SK-N-SH (cell line): ENCODE measurements at regions not wholly inside any gene's neighbourhood (a gene's known extent, or its start where the extent isn't known, plus 50 kb on each side); places are given as distances from the start of the nearest gene placed in this dataset.

Source experiments
- CTCF ChIA-PET: fragments of 300-600, 350-600 bp; formaldehyde crosslinking; extraction: SDS; loops from one replicate; lab custom pipeline; 2021; lab: Yijun Ruan, JAX
- POLR2A ChIA-PET: fragments of 350-600 bp; sonication (Branson Sonifier 250); formaldehyde crosslinking; extraction: SDS; loops from one replicate; lab custom pipeline; 2020; ENCODE audit warnings: antibody characterized with exemption, inconsistent platforms; lab: Yijun Ruan, JAX
- DNase-seq: peaks from one replicate; pipeline ENCODE4 v3.0.0; 2012
- H2AFZ ChIP-seq: fragments of 200-600 bp; sonication (generic); 2 replicates; pipeline ENCODE4 v1.8.1; 2016; ENCODE audit warnings: antibody characterized with exemption, mild to moderate bottlenecking, low read depth
- H3F3A ChIP-seq: fragments of 200-600 bp; sonication (generic); replicated peaks from 2 replicates; pipeline ENCODE3; 2016; ENCODE audit warnings: antibody characterized with exemption, mild to moderate bottlenecking; ENCODE audit not compliant: insufficient read depth
- H3K27ac ChIP-seq, 2 experiments: fragments of 200-500 bp in 1 of 2; fragments of 200-600 bp in 1 of 2; sonication (Bioruptor generic) in 1 of 2; sonication (generic), shearing (Covaris generic) in 1 of 2; 2 replicates each; pipeline versions ENCODE4 v1.5.1 to v1.6.1; 2014 to 2016; ENCODE audit warnings: low read depth in 2 of 2, inconsistent platforms in 1 of 2, low read length in 1 of 2, mild to moderate bottlenecking in 1 of 2, mixed read lengths in 1 of 2
- H3K27me3 ChIP-seq: fragments of 200-600 bp; sonication (generic), shearing (Covaris generic); 2 replicates; pipeline ENCODE4 v1.6.1; 2016; ENCODE audit warnings: mixed run types; ENCODE audit not compliant: insufficient read depth
- H3K36me3 ChIP-seq, 2 experiments: fragments of 200-500 bp in 1 of 2; fragments of 200-600 bp in 1 of 2; sonication (Bioruptor generic) in 1 of 2; sonication (generic) in 1 of 2; replicated peaks in 1 of 2; 2 replicates each; pipeline versions ENCODE3 to v1.5.1; 2014 to 2016; ENCODE audit warnings: low read length in 1 of 2, mild to moderate bottlenecking in 1 of 2; ENCODE audit not compliant: insufficient read depth in 2 of 2, control insufficient read depth in 1 of 2
- H3K4me1 ChIP-seq, 2 experiments: fragments of 200-500 bp in 1 of 2; fragments of 200-600 bp in 1 of 2; sonication (Bioruptor generic) in 1 of 2; sonication (generic), shearing (Covaris generic) in 1 of 2; 2 replicates each; pipeline versions ENCODE4 v1.5.1 to v1.6.1; 2014 to 2016; ENCODE audit warnings: low read depth in 1 of 2, low read length in 1 of 2, mixed run types in 1 of 2; ENCODE audit not compliant: insufficient read depth in 2 of 2, control insufficient read depth in 1 of 2
- H3K4me2 ChIP-seq: fragments of 200-600 bp; sonication (generic), shearing (Covaris generic); 2 replicates; pipeline ENCODE4 v1.6.1; 2017; ENCODE audit warnings: mixed run types
- H3K4me3 ChIP-seq, 2 experiments: fragments of 200-500 bp in 1 of 2; fragments of 200-600 bp in 1 of 2; sonication (Bioruptor generic) in 1 of 2; sonication (generic), shearing (Covaris generic) in 1 of 2; 2 replicates each; pipeline versions ENCODE4 v1.5.1 to v1.8.1; 2014 to 2016; ENCODE audit warnings: low read depth in 2 of 2, inconsistent platforms in 1 of 2, low read length in 1 of 2, mild to moderate bottlenecking in 1 of 2, mixed read lengths in 1 of 2, moderate library complexity in 1 of 2
- H3K79me2 ChIP-seq: fragments of 200-600 bp; sonication (generic); 2 replicates; pipeline ENCODE4 v1.8.1; 2017; ENCODE audit warnings: mild to moderate bottlenecking; ENCODE audit not compliant: insufficient read depth
- H3K9ac ChIP-seq: fragments of 200-600 bp; sonication (generic); 2 replicates; pipeline ENCODE4 v1.6.1; 2017; ENCODE audit warnings: mixed run types
- H3K9me2 ChIP-seq: fragments of 200-600 bp; sonication (generic); 2 replicates; pipeline ENCODE4 v1.6.1; 2017; ENCODE audit warnings: mixed run types
- H3K9me3 ChIP-seq: fragments of 200-600 bp; sonication (generic); 2 replicates; pipeline ENCODE4 v1.6.1; 2017; ENCODE audit warnings: mixed run types, mild to moderate bottlenecking, moderate library complexity
- H4K20me1 ChIP-seq: fragments of 200-600 bp; sonication (generic); 2 replicates; pipeline ENCODE4 v1.6.1; 2017; ENCODE audit warnings: mild to moderate bottlenecking, mixed run types; ENCODE audit not compliant: insufficient read depth
- CHD2 ChIP-seq: fragments of 150-350 bp; IDR thresholded peaks from 2 replicates; pipeline ENCODE4 v1.6.1; 2018; ENCODE audit warnings: low read length; ENCODE audit not compliant: partially characterized antibody
- ELF1 ChIP-seq: IDR thresholded peaks from 2 replicates; pipeline ENCODE4 v1.4.0; 2012
- EZH2phosphoT487 ChIP-seq: fragments of 200-600 bp; sonication (generic); IDR thresholded peaks from 2 replicates; pipeline ENCODE4 v1.6.1; 2017; ENCODE audit warnings: low read depth, mixed run types, mild to moderate bottlenecking, antibody characterized with exemption, moderate library complexity, borderline replicate concordance
- FOXJ3 ChIP-seq: sonication (generic); formaldehyde crosslinking; IDR thresholded peaks from 2 replicates; pipeline ENCODE4 v1.5.1; 2020; ENCODE audit warnings: mild to moderate bottlenecking, missing genetic modification reagents
- FOXM1 ChIP-seq: IDR thresholded peaks from 2 replicates; pipeline ENCODE4 v1.4.0; 2012; ENCODE audit warnings: low read depth, mild to moderate bottlenecking
- GATA2 ChIP-seq: sonication (generic); formaldehyde crosslinking; IDR thresholded peaks from 2 replicates; pipeline ENCODE4 v1.5.0; 2020; ENCODE audit warnings: mild to moderate bottlenecking, missing genetic modification reagents
- IRF3 ChIP-seq: fragments of 150-350 bp; IDR thresholded peaks from 2 replicates; pipeline ENCODE4 v1.6.1; 2016; ENCODE audit warnings: mild to moderate bottlenecking, low read depth, low read length
- JUND ChIP-seq: IDR thresholded peaks from 2 replicates; pipeline ENCODE4 v1.4.0; 2012
- POLR2AphosphoS5 ChIP-seq: IDR thresholded peaks from 2 replicates; pipeline ENCODE4 v1.6.1; 2012; ENCODE audit warnings: low read depth, low read length
- RFX5 ChIP-seq: IDR thresholded peaks from 2 replicates; pipeline ENCODE4 v1.6.1; 2012; ENCODE audit warnings: mild to moderate bottlenecking, improper control_type of control experiment, low read length
- ZBTB33 ChIP-seq: IDR thresholded peaks from 2 replicates; pipeline ENCODE4 v1.4.0; 2012; ENCODE audit warnings: low read depth, borderline replicate concordance
- WGBS: methylation state at CpG from one replicate; pipeline ENCODE4 v1.1.6; 2017; ENCODE audit warnings: low lambda C conversion rate; 5-methylcytosine and 5-hydroxymethylcytosine counted together

GRCh38 chr12:127552838-127553237, 714.1 kb upstream of the TMEM132C start:
- no peaks in the 10 kb centered on the region for H3K79me2 ChIP-seq
- POLR2A ChIA-PET = no interaction called here

GRCh38 chr12:127555071-127555470, 711.9 kb upstream of the TMEM132C start:
- no peaks in the 10 kb centered on the region for H3K9me2 ChIP-seq
- no peak for DNase-seq
- H3F3A ChIP-seq = no peaks in the 10 kb centered on the region
- no peaks in the 10 kb centered on the region for H3K9me3 ChIP-seq
- no peaks in the 10 kb centered on the region for H4K20me1 ChIP-seq
- 17% methylated on average over 4 of the region's 4 CpGs for WGBS
- TF ChIP-seq ZBTB33 (no peak), FOXM1 (no peak), POLR2AphosphoS5 (no peak), IRF3 (no peak), GATA2 (CRISPR knock-in tag) (no peak), CHD2 (no peak)
- TF ChIP-seq, all 33 proteins: peak for 0
- no peaks in the 10 kb centered on the region for H3K27me3 ChIP-seq
- no peak overlapping the region for H3K4me2 ChIP-seq
- H3K79me2 ChIP-seq = no peaks in the 10 kb centered on the region
- no peaks in the 10 kb centered on the region for H3K36me3 ChIP-seq
- H3K9ac ChIP-seq = no peak overlapping the region
- ChIA-PET POLR2A (no interaction called here), CTCF (no interaction called here)
- H3K4me3 ChIP-seq = no peak overlapping the region
- H3K27ac ChIP-seq = no peak overlapping the region
- no peaks in the 10 kb centered on the region for H3K4me1 ChIP-seq
- H2AFZ ChIP-seq = no peak overlapping the region

More at GRCh38 chr12:127552838-127553237, 714.1 kb upstream of the TMEM132C start:
- H3K9me2 ChIP-seq = no peaks in the 10 kb centered on the region
- no peaks in the 10 kb centered on the region for H3K36me3 ChIP-seq
- H3K4me3 ChIP-seq = no peak overlapping the region
- no peaks in the 10 kb centered on the region for H4K20me1 ChIP-seq
- H3K9ac ChIP-seq = no peak overlapping the region
- TF ChIP-seq RFX5 (no peak), EZH2phosphoT487 (no peak), ELF1 (no peak), FOXJ3 (no peak), JUND (no peak)
- no peaks in the 10 kb centered on the region for H3K27me3 ChIP-seq
- no peak overlapping the region for H3K4me2 ChIP-seq
- WGBS = 0% methylated on average over 1 of the region's 1 CpG
- H3F3A ChIP-seq = no peaks in the 10 kb centered on the region
- no peak overlapping the region for H2AFZ ChIP-seq
- no peaks in the 10 kb centered on the region for H3K4me1 ChIP-seq
- H3K9me3 ChIP-seq = no peaks in the 10 kb centered on the region
- no peak for DNase-seq
- H3K27ac ChIP-seq = no peak overlapping the region
- CTCF ChIA-PET = no interaction called here
